ENCODE measurements at regions not wholly inside any gene's neighbourhood (a gene's known extent, or its start where the extent isn't known, plus 50 kb on each side); places are given as distances from the start of the nearest gene placed in this dataset.

DNA sequence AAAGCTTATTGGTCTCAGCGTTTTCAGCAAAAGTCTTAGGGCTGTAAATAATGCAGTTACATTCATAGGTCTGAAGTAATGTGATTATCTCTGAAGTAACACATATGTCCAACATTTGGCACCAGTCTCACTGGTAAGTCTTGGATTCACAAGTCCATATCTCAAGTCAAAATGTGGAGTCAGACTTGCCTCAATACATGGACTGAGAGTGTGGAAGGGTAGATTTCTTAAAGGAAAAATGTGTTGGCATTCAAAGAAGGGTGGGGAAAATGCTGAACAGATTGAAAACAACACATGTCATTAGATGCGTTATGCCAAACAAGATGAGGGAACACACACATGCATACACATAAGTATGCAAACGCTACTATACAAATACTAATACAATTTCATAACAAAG, 989.0 kb upstream of the MANEA start:
- Histone ChIP-seq H3K36me3 (ENCODE audit: control insufficient read depth in 2 of 2, extremely low read depth in 1 of 2, insufficient read depth in 2 of 2, low read length in 2 of 2) (no peaks in the 10 kb centered on the region), H3K27ac (ENCODE audit: control insufficient read depth, insufficient read depth, low read length) (no peak overlapping the region), H3K4me2 (ENCODE audit: control insufficient read depth, extremely low read depth, insufficient read depth, low read depth, low read length) (no peak overlapping the region), H3K79me2 (ENCODE audit: control insufficient read depth, insufficient read depth, low read length) (no peaks in the 10 kb centered on the region), H3K9ac (ENCODE audit: control insufficient read depth, extremely low read depth, insufficient read depth, low read length) (no peak overlapping the region), H3K9me1 (ENCODE audit: control insufficient read depth, extremely low read depth, insufficient read depth, low read length) (no peaks in the 10 kb centered on the region), H3K27me3 (ENCODE audit: control insufficient read depth, extremely low read depth, insufficient read depth, low read length) (no peaks in the 10 kb centered on the region), H3K4me3 (ENCODE audit: control insufficient read depth in 2 of 3, extremely low read depth in 1 of 3, insufficient read depth in 2 of 3, low read depth in 1 of 3, low read length in 3 of 3) (no peak overlapping the region), H4K20me1 (ENCODE audit: control insufficient read depth, extremely low read depth, insufficient read depth, low read length) (no peaks in the 10 kb centered on the region), H3K4me1 (ENCODE audit: control insufficient read depth, extremely low read depth, insufficient read depth, low read length) (no peaks in the 10 kb centered on the region), H3K9me3 (ENCODE audit: control insufficient read depth, low read depth, low read length) (no peaks in the 10 kb centered on the region), H2AFZ (ENCODE audit: control insufficient read depth, low read length) (no peak overlapping the region)
- DNase-seq (ENCODE audit: low read depth, low spot score) (no peak), FAIRE-seq (no peak)
- TF ChIP-seq, protein P1, sequence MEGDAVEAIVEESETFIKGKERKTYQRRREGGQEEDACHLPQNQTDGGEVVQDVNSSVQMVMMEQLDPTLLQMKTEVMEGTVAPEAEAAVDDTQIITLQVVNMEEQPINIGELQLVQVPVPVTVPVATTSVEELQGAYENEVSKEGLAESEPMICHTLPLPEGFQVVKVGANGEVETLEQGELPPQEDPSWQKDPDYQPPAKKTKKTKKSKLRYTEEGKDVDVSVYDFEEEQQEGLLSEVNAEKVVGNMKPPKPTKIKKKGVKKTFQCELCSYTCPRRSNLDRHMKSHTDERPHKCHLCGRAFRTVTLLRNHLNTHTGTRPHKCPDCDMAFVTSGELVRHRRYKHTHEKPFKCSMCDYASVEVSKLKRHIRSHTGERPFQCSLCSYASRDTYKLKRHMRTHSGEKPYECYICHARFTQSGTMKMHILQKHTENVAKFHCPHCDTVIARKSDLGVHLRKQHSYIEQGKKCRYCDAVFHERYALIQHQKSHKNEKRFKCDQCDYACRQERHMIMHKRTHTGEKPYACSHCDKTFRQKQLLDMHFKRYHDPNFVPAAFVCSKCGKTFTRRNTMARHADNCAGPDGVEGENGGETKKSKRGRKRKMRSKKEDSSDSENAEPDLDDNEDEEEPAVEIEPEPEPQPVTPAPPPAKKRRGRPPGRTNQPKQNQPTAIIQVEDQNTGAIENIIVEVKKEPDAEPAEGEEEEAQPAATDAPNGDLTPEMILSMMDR (optimal IDR thresholded peaks at IDR 0.05 in 1 of 3, IDR thresholded peaks at IDR 0.05 in 1 of 3, conservative IDR thresholded peaks at IDR 0.05 in 1 of 3; ENCODE audit: extremely low read depth in 1 of 3, insufficient read depth in 2 of 3, low read length in 3 of 3) = no peak
- TF ChIP-seq EZH2 (IDR thresholded peaks at IDR 0.05; ENCODE audit: low read length) = no peak
- dilution Hi-C loops (cut with MboI; ENCODE audit: extremely low pct_ligation_motif_present, low sequenced_read_pairs) = no loop called here

DNA sequence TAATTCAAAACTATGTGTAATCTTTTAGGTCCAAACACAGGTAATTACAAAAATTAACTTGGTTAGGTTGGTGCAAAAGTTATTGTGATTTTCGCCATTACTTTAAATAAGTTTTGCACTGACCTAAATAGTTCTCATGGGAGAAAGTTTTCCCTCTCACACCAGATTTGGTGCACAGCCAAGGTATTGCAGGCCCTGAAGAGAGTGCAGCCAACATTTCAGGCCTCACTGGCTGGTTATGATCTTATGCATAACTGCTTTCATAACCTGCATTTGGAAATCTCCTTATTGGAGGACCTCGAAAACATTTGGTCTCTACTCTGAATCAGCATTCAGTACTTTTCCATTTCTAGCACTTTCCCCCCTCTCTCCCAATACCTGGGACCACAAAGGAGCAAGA, 993.1 kb upstream of the MANEA start:
- H3K4me1 ChIP-seq (ENCODE audit: control insufficient read depth, extremely low read depth, insufficient read depth, low read length) = no peaks in the 10 kb centered on the region
- no peak overlapping the region for H3K27ac ChIP-seq (ENCODE audit: control insufficient read depth, insufficient read depth, low read length)
- TF ChIP-seq, protein P1 (optimal IDR thresholded peaks at IDR 0.05 in 1 of 3, IDR thresholded peaks at IDR 0.05 in 1 of 3, conservative IDR thresholded peaks at IDR 0.05 in 1 of 3; ENCODE audit: extremely low read depth in 1 of 3, insufficient read depth in 2 of 3, low read length in 3 of 3) = no peak
- no peak for TF ChIP-seq EZH2 (IDR thresholded peaks at IDR 0.05; ENCODE audit: low read length)
- DNase-seq (ENCODE audit: low read depth, low spot score) (no peak), FAIRE-seq (no peak)
- H3K4me3 ChIP-seq (ENCODE audit: control insufficient read depth in 2 of 3, extremely low read depth in 1 of 3, insufficient read depth in 2 of 3, low read depth in 1 of 3, low read length in 3 of 3) = no peak overlapping the region
- no peaks in the 10 kb centered on the region for H3K9me3 ChIP-seq (ENCODE audit: control insufficient read depth, low read depth, low read length)
- H3K27me3 ChIP-seq (ENCODE audit: control insufficient read depth, extremely low read depth, insufficient read depth, low read length) = no peaks in the 10 kb centered on the region
- no peaks in the 10 kb centered on the region for H3K36me3 ChIP-seq (ENCODE audit: control insufficient read depth in 2 of 2, extremely low read depth in 1 of 2, insufficient read depth in 2 of 2, low read length in 2 of 2)
- no peaks in the 10 kb centered on the region for H3K79me2 ChIP-seq (ENCODE audit: control insufficient read depth, insufficient read depth, low read length)
- H4K20me1 ChIP-seq (ENCODE audit: control insufficient read depth, extremely low read depth, insufficient read depth, low read length) = no peaks in the 10 kb centered on the region
- no peak overlapping the region for H3K9ac ChIP-seq (ENCODE audit: control insufficient read depth, extremely low read depth, insufficient read depth, low read length)
- dilution Hi-C loops (cut with MboI; ENCODE audit: extremely low pct_ligation_motif_present, low sequenced_read_pairs) = no loop called here
- H2AFZ ChIP-seq (ENCODE audit: control insufficient read depth, low read length) = no peak overlapping the region
- no peaks in the 10 kb centered on the region for H3K9me1 ChIP-seq (ENCODE audit: control insufficient read depth, extremely low read depth, insufficient read depth, low read length)
- no peak overlapping the region for H3K4me2 ChIP-seq (ENCODE audit: control insufficient read depth, extremely low read depth, insufficient read depth, low read depth, low read length)
